ENCODE measurements at regions not wholly inside any gene's neighbourhood (a gene's known extent, or its start where the extent isn't known, plus 50 kb on each side); places are given as distances from the start of the nearest gene placed in this dataset.

DNA sequence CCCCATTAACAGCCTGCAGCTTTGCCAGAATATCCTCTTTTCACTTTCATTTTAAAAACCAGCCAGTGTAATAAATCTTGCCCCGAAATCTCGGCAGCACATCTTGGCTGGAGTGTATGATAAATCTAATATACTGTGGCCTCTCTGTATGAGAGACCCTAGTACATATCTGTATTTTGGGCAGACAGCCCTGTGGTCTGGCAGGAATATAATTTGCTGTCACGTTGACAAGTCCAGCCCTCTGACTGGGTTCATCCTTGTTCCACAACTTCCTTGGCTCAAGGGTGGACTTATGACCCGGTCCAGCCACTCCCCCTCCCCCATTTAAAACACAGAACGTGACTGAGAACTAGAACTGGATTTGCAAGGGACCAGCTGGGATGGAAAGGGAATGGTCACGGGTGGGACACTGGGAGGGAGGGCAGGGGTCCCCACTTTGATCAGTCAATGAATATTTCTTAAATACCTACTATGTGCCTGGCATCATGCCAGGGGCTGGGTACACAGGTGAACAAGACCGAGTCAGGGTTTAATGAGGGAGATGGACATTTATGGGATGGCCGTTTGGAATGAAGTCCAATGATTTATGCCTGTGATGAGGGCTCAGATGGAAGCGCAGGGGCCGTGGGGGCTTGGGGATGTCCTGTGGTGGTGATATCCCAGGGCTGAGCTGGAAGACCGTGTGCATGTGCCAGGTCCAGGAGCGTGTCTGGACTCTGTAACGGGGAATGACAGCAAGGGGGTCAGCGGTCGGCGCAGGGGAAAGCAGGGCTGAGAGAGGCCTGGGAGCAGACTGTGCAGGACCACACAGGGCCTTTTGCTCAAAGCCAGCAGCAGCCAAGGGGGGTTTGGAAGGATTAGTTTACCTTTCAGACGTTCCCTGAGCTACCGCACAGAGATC, 190.5 kb downstream of the PHETA1 start:
- no peak for DNase-seq (ENCODE audit: low read depth)

DNA sequence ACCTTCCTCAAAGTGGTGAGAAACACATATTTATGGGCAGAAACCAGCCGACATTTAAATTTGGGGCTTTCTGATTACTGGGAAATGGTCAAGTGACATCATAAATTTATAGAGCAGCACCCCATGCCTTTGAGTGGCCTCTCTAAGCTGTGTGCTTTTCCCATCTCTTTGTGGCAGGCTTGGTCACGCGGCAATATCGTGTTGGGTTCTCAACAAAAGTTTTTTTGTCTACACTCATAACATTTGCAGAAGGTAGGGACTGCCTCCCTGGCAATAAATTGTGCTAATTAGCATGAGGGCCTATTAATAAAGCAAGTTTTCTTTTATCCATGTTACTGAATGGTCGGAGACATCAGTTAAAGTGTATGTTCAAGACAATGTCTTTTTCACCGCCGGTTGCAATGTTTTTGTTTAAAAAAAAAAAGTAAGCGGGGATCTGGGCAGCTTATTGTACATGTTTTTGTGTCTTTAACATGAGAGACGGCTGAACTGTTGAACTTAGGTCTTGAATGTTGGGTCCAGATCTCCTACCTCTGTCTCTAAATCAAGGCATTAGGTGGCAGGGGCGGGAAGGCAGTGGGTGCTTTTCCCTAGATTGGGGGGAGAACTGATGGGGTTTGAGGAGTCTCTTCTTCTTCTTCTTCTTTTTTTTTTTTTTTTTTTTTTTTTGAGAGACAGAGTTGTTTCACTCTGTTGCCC, 193.3 kb downstream of the PHETA1 start:
- no peak for DNase-seq (ENCODE audit: low read depth)

DNA sequence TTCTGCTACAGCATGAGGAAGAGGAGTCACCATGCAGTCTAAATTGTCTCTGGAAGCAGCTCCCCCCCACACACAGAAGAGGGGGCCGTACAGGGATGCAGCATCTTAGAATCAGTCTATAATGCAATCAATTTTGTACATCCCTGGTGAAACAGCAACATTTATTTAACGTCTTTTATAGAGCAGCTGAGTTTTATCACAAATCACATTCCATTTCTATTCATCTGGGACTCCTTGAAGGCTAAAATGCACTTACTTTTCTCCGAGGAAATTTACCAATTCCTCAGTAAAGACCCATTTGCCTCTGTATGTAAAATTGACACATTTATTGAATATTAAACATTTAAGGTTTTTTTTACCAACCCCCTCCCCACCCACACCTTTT, 193.9 kb downstream of the PHETA1 start:
- no peak for DNase-seq (ENCODE audit: low read depth)

DNA sequence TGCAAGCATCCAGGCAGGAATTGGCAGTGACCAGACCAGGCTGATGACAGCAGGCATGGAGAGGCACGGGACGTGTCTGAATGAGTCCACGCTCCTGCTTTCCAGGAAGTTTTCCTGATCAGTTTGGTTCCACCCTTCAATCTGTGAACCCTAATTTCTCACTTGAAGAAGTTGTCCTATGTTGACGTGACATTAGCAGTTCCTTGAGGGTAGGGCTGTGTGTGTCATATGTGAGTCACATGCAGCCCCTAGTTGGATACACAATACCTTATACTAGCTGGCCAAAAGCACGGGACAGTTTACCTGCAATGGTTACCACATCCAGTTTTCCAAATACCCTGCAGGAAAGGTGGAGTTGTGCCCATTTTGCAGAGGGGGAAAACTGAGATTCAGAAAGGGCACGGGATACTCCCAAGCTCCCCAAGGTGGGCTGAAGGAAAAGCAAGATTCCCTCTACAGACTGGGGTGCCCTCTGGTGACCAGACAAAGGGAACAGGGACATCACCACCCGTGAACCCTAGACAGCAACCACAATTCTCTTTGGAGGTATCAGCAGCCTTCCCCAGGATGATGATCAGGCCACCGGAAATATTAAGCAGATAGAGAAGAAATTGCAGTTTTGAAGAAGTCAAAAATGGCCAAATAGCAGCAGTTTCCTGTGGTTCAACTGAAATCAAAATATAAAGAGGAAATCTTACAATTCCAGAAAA, 194.5 kb downstream of the PHETA1 start:
- no peak for DNase-seq (ENCODE audit: low read depth)

DNA sequence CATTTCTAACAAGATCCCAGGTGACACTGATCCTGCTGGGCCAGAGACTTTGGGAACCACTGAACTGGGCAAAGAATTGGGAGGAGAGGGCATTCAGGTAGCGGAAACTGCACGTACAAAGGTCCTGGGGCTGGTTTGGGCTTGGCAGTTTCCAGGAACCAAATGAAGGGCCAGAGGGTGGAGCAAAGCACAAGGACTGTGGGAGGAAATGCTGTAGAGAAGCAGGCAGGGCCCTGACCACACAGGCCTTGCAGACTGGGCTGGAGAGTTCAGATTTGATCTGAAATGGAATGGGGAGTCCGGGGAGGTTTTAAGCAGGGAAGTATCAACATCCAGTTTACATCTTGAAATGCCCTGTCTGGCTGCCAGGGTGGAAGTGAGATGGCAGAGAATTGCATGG, 195.1 kb downstream of the PHETA1 start:
- no peak for DNase-seq (ENCODE audit: low read depth)

DNA sequence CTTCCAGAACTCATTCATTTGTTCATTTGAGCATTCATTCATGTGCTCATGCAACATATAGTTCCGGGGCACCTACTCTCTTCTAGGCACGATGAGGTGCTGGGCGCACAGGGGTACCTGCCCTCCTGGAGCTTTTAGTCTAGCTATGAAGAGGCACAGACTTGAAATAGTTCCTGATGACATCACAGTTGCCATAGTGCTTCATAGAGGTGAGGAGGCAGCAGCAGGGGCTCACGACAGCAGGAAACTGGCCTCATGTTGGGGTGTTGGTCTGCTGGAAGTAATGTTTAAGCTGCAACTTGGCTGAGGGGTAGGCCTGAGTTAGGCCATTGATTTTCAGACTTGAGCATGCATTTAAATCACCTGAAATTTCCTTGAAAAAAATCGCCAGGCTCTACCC, 195.5 kb downstream of the PHETA1 start:
- DNase-seq (ENCODE audit: low read depth): no peak

DNA sequence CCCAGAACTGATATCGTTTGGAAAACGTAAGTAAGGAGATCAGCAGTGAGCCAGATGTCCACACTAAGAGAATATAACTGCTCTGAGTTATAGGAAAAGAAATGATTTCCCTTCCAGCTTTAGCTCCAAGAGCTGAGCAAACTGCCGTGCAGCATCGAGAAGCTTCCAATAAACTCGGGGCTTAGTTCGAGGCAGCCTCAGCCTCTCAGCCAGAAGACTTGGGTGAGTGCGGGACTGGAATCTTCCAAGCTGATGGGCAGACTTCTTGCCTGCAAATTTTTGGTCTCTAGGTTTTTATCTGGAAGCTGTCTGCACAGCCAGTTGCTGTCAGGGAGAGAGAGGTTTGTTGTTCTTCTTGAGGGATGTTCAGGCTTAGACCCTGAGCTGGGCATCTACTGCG, 196.1 kb downstream of the PHETA1 start:
- no peak for DNase-seq (ENCODE audit: low read depth)

DNA sequence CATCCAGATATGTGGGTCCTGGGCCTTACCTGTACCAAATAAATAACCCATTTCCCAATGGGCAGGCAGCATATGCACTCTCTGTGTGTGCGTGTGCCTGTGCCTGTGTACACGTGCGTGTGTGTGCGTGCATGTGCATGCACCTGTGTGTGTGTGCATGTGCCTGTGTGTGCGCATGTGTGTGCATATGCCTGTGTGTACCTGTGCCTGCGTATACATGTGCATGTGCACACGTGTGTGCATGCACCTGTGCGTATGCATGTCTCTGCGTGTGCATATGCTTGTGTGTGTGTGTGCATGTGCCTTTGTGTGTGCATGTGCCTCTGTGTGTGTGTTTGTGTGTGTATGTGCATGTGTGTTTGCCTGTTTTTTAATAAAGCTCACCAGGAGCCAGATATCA, 197.1 kb downstream of the PHETA1 start:
- DNase-seq (ENCODE audit: low read depth): no peak

DNA sequence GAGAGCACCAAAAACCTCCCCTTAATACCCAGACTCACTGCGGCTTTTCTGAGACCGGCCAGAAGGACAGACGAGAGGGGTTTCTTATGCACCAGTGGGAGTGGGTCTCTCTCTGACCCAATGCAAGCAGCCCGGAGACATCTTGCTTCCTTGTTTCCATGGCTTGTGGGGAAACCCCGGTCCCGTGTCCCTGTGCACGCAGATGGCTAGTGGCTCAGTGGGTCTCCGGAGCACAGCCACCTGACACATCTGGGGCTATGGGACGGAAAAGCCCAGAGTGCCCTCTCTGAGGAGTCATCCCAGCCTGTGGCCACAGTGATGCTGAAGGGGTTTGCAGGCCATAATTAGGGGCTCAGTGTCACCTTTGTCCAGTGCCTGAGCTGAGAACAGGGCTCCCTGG, 197.6 kb downstream of the PHETA1 start:
- no peak for DNase-seq (ENCODE audit: low read depth)

DNA sequence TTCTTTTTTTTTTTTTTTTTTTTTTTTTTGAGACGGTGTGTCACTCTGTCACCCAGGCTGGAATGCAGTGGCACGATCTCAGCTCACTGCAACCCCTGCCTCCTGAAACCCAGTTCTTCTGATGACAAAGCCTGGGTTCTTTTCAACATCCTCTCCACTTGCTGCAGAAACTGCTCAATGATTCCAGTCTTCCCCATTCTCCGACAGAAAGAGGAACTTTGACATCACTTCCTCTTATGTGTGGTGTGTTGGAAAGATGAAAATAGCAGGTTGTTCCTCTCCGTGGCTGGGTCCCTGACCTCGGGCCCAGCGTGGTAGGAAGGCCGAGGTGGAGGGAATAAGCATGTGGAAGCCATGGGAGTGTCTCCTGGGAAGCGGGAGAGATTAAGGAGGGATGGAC, 198.4 kb downstream of the PHETA1 start:
- no peak for DNase-seq (ENCODE audit: low read depth)

DNA sequence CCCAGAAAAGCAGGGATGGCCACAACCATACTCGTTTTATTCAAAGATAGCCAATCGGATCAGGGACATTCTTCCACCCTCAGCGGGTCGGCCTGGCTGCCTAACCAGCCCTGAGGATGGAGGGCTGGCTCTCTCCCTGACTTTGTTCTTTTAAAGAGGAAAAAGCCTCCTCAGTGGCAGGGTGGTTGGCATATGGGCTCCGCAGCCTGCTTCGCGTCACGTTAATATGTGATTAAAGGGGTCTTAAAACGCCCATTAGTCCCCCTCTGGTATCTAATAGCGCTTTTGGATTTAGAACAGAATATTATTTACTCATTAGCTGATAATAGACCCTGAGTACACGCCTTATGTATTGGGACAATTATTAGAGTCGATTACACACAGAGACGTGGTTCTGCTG, 199.4 kb downstream of the PHETA1 start:
- no peak for DNase-seq (ENCODE audit: low read depth)

DNA sequence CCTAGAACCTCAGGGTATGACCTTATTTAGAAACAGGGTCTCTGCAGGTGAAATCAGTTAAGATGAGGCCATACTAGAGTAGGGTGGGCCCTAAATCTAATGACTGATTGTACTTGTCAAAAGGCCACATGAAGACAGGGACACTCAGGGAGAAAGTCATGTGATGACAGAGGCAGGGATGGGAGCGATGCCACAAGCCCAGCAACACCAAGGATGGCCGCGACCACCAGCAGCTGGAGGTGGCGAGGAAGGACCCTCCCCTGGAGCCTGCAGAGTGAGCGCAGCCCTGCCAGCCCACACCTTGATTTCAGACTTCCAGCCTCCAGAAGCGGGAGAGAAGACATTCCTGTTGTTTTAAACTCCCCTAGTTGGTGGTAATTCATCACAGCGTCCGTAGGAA, 199.9 kb downstream of the PHETA1 start:
- DNase-seq (ENCODE audit: low read depth): no peak

DNA sequence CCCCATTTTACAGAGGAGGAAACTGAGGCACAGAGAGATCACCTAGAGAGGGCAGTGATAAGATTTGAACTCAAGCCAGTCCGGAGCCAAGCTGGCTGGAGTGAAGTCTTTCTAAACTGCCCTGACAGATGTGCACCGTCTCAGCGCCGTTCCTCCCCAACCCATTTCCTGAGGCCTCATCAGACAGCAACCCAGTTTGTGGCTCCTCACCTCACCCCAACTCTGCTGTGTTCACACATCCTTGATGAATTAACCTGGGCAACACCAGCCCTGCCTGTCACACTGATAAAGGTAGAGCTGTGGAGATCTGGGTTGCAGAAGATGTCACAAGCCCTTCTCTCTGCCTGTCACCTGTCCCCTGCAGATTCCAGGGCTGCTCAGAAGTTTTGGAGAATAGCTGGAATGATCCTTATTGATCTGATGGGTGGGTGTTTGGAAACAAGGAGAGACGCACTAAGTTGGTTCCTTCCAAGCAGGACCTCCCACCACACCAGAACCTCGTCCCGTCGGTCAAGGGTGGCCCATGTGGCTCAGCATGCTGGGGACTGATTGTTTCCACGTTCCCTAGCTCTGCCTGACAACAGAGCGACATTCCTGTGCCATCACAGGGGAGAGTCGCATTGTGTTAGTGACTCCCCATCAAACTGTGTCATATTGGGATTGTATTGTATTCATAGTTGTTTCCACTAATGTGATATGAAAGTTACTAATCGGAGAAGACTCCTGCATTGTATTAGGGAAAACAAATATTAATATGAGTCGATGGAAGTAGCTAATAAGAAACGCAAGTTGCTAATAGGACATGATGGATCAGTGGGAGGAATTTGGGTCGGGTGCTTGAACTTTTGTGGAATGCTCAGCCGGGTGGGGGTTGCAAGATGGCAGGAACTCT, 200.6 kb downstream of the PHETA1 start:
- no peak for DNase-seq (ENCODE audit: low read depth)

DNA sequence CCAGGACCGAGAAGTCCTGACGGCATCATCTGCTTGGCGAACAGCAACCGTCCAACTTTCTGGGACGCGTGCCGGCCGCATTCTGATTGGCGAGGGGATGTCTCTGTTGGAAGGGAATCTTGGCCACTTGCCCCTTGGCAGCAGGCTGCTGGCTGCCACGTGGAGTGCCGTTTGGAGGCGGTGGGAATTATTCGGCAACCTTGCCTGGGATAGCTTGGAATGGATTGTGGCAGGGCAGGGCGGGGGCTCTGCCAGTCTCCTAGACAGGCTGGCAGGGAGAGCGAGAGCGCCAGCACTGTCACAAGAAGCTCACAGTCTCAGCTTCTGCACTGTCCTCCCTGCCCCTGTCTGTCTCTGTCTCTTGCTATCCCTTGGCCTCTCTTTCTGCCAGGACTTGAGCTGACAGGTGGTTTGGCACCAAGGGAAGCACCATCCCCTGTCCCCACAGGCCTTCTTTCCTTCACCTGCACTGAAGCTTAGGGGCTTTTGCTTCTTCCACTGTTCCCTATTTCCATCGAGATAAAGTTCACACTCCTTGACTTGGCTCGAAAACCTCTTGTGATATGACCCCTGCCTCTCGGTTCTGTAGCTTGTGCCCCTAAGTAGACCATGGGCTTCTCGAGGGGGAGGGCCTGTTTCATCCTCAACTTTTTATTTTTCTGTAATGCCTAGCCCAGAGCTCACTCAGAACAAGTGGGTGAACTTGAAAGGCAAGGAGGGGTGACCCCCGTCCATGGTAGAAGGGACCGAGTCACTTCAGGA, 201.9 kb downstream of the PHETA1 start:
- no peak for DNase-seq (ENCODE audit: low read depth)

DNA sequence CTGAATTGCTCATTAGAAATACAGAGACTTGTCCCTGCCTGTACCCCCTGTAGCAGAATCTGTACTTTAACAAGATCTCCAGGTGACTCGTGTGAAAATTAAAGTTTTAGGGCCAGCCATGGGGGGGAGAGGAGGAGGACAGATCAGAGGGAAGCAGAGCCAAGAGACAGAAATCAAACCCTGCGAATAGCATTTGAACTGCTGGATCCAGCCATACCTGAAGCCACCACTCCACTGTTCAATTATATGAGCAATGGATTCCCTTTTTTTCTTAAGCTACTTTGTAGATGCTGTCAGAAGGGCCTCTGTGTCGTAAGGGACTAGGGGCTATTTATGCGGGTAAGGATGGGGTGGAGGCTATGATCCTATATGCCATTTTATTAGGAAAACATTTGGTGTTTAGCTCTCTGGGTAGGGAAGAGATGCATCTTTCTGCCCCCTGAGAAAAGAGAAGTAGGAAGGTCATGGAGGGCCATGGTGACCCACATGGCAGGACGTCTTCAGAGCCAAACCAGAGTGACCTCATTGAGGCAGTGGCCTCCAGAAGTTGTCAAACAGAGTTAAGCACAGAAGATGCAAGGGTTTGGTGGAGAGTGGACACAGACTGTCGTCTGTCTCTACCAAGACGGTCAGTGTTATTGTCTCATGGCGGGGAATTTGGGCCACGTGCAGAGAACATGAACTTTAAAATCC, 203.9 kb downstream of the PHETA1 start:
- DNase-seq (ENCODE audit: low read depth): no peak

DNA sequence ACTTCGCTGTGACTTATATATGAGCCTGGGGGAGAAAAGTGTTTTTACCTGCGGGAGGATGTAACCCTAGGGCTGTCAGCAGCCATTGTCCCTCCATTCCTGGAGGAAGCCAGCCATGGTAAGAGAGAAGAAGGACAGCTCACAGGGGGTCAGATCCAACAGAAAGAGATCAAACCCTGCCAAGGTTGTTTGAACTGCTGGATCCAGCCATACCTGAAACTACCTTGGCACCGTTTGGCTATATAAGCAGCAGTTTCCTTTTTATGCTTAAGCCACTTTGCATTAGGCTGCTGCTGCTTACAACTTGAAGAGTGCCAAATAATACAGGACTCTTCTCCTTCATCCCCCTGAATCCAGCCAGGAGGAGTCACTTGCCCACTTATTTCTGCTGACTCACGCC, 205.5 kb downstream of the PHETA1 start:
- no peak for DNase-seq (ENCODE audit: low read depth)

DNA sequence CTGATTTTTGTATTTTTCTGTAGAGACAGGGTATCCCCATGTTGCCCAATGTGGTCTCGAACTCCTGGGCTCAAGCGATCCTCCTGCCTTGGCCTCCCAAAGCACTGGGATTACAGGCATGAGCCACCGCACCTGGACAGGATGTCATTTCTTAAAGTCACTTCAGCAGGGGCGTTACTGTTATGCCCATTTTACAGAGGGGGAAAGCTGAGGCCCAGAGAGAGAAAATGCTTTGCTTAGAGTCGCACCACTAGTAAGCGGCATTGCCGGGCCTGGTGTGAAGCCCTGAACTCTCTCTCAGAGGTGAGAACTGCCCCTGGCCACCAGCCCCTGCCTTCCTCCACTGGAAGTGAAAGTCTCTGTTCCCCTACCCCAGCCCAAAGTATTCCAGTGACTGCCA, 207.0 kb downstream of the PHETA1 start:
- DNase-seq (ENCODE audit: low read depth): no peak

DNA sequence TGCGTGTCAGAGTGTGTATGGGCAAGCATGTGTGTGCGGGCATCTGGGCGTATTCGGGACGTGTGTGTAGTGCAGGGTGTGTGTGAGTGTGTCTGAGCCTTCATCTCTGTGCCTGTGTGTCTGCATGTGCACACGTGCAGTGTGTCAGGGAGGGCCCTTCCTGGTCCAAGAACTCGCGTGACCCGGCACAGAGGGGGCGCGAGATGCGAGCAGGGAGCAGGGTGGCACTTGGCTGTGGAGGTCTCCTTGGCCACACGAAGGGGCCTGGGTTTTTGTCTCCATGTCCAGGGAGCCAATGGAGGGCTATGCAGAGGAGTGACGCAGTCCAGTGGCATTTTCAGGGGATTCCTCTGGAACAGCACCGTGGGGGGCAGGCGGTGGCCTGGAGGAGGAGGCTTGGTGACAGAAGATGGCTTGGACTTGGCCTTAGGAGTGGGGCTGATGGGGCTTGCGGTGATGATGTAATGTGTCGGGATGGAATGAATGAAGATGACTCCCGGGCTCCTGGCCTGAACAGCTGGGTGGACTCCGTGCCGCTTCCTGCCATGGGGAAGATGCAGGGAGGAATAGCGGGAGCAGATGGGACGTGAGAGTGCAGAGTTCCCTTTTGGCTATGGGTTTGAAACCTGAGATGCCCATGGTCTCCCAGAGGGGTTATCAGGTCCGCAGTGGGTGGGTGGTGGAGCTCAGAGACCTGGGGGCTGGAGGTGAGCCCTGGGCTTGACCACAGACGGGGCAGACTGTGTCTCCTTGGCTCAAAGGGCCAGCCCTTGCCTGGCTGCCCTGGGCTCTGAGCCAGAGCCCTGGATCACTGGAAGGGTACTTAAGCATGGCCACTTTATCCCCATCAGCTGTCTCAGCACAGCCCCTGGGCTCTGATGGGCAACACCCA, 208.3 kb downstream of the PHETA1 start:
- peak; percentile 24 for DNase-seq (ENCODE audit: low read depth)

DNA sequence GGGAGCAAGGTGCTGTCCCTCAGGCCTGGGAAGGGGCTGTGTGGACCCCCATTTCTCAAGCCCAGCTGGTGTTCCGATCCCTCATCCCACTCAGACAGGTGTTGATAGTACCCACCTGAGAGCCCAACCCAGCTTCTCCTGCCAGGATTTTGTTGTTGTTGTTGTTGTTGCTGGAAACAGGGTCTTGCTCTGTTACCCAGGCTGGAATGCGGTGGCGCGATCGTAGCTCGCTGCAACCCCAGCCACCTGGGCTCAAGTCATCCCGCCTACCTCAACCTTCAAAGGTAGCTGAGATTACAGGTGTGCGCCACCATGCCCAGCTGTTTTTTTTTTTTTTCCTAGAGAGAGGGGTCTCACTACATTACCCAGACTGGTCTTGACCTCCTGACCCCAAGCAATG, 209.9 kb downstream of the PHETA1 start:
- DNase-seq (ENCODE audit: low read depth): no peak

All from LHCN-M2 (cell line).